CD4-positive, alpha-beta T cell (primary cell): ENCODE measurements at regions not wholly inside any gene's neighbourhood (a gene's known extent, or its start where the extent isn't known, plus 50 kb on each side); places are given as distances from the start of the nearest gene placed in this dataset.

ENCODE experiments used
- ATAC-seq: fragments of 200-7000 bp; cut with Tn5 transposase; one replicate; pipeline ENCODE4 v1.10.0; 2022; ENCODE audit warnings: mild to moderate bottlenecking; ENCODE audit not compliant: poor library complexity
- CTCF ChIA-PET: fragments of 350-600 bp; sonication (Branson Sonifier 250); formaldehyde crosslinking; loops from one replicate; lab custom pipeline; 2021; ENCODE audit warnings: antibody characterized with exemption, inconsistent platforms; lab: Charles Lee
- POLR2A ChIA-PET: fragments of 350-600 bp; sonication (Branson Sonifier 250); formaldehyde crosslinking; loops from one replicate; lab custom pipeline; 2021; ENCODE audit warnings: antibody characterized with exemption, inconsistent platforms; lab: Charles Lee
- DNase-seq, 14 experiments: peaks; one replicate each; pipeline ENCODE4 v3.0.0-alpha.2; 2013 to 2020; ENCODE audit warnings: mixed read lengths in 2 of 14
- H3K27ac ChIP-seq, 2 donors: one replicate each; pipeline versions ENCODE4 v1.5.1 to v1.7.0; 2013; ENCODE audit warnings: low read length in 2 of 2, low read depth in 1 of 2, mild to moderate bottlenecking in 1 of 2
- H3K27me3 ChIP-seq, 2 experiments: 1 replicate in 1 of 2; 2 replicates in 1 of 2; pipeline versions ENCODE4 v1.6.1 to v1.7.0; 2013; ENCODE audit warnings: low read length in 2 of 2, control low read depth in 1 of 2, mild to moderate bottlenecking in 1 of 2, moderate library complexity in 1 of 2; ENCODE audit not compliant: insufficient read depth in 2 of 2, control insufficient read depth in 1 of 2
- H3K36me3 ChIP-seq: one replicate; pipeline ENCODE4 v1.6.1; 2013; ENCODE audit warnings: low read length, control low read depth; ENCODE audit not compliant: insufficient read depth
- H3K4me1 ChIP-seq: one replicate; pipeline ENCODE4 v1.6.1; 2013; ENCODE audit warnings: low read length, control low read depth; ENCODE audit not compliant: insufficient read depth
- H3K4me3 ChIP-seq: one replicate; pipeline ENCODE4 v1.5.1; 2013; ENCODE audit warnings: mild to moderate bottlenecking, low read length, moderate library complexity
- H3K9me3 ChIP-seq, 2 experiments: 1 replicate in 1 of 2; 2 replicates in 1 of 2; pipeline versions ENCODE4 v1.6.1 to v1.7.0; 2013; ENCODE audit warnings: low read length in 2 of 2, mild to moderate bottlenecking in 2 of 2, control low read depth in 1 of 2, moderate library complexity in 1 of 2; ENCODE audit not compliant: control insufficient read depth in 1 of 2, insufficient read depth in 1 of 2
- H3K27ac Mint-ChIP-seq: one replicate; pipeline ENCODE4 v1.8.0; 2020; ENCODE audit warnings: mixed read lengths
- H3K27me3 Mint-ChIP-seq: one replicate; pipeline ENCODE4 v1.8.0; 2021; ENCODE audit warnings: mixed read lengths
- H3K36me3 Mint-ChIP-seq: one replicate; pipeline ENCODE4 v1.8.0; 2021; ENCODE audit warnings: low read depth, mixed read lengths
- H3K4me1 Mint-ChIP-seq: one replicate; pipeline ENCODE4 v1.8.0; 2021; ENCODE audit warnings: low read depth, mixed read lengths
- H3K4me3 Mint-ChIP-seq: one replicate; pipeline ENCODE4 v1.8.0; 2020; ENCODE audit warnings: mild to moderate bottlenecking, mixed read lengths
- H3K9me3 Mint-ChIP-seq: one replicate; pipeline ENCODE4 v1.8.0; 2020; ENCODE audit warnings: mixed read lengths
- intact Hi-C, 2 experiments: fragments of 100-400 bp; cut with DNase I in 1 of 2; cut with micrococcal nuclease in 1 of 2; formaldehyde crosslinking; loops; one replicate each; pipeline versions ENCODE4 v1.15.1 to v1.9.0; 2023 to 2025; cut with DNase I, micrococcal nuclease
- TF ChIP-seq, protein P1 (sequence below): fragments of 200-600 bp; IDR thresholded peaks from one replicate; pipeline ENCODE4 v1.8.0; 2022; ENCODE audit warnings: antibody characterized with exemption, mild to moderate bottlenecking

- Histone ChIP-seq H3K27ac (no peak overlapping the region), H3K9me3 (no peaks in the 10 kb centered on the region), H3K4me1 (no peaks in the 10 kb centered on the region), H3K27me3 (no peaks in the 10 kb centered on the region), H3K36me3 (no peaks in the 10 kb centered on the region), H3K4me3 (no peak overlapping the region)
- no peak overlapping the region for H3K27ac Mint-ChIP-seq
- TF ChIP-seq, protein P1, sequence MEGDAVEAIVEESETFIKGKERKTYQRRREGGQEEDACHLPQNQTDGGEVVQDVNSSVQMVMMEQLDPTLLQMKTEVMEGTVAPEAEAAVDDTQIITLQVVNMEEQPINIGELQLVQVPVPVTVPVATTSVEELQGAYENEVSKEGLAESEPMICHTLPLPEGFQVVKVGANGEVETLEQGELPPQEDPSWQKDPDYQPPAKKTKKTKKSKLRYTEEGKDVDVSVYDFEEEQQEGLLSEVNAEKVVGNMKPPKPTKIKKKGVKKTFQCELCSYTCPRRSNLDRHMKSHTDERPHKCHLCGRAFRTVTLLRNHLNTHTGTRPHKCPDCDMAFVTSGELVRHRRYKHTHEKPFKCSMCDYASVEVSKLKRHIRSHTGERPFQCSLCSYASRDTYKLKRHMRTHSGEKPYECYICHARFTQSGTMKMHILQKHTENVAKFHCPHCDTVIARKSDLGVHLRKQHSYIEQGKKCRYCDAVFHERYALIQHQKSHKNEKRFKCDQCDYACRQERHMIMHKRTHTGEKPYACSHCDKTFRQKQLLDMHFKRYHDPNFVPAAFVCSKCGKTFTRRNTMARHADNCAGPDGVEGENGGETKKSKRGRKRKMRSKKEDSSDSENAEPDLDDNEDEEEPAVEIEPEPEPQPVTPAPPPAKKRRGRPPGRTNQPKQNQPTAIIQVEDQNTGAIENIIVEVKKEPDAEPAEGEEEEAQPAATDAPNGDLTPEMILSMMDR = no peak
- H3K4me1 Mint-ChIP-seq = no peaks in the 10 kb centered on the region
- intact Hi-C loops = no loop called here
- POLR2A ChIA-PET = no interaction called here
- no peak overlapping the region for H3K4me3 Mint-ChIP-seq
- no peaks in the 10 kb centered on the region for H3K27me3 Mint-ChIP-seq
- no peaks in the 10 kb centered on the region for H3K36me3 Mint-ChIP-seq
- no peaks in the 10 kb centered on the region for H3K9me3 Mint-ChIP-seq
- DNase-seq (no peak), ATAC-seq (no peak)
- CTCF ChIA-PET = no interaction called here
These were observed 1069.8 kb downstream of the NLGN4Y start for GRCh38 chrY:15594179-15594578.

DNA sequence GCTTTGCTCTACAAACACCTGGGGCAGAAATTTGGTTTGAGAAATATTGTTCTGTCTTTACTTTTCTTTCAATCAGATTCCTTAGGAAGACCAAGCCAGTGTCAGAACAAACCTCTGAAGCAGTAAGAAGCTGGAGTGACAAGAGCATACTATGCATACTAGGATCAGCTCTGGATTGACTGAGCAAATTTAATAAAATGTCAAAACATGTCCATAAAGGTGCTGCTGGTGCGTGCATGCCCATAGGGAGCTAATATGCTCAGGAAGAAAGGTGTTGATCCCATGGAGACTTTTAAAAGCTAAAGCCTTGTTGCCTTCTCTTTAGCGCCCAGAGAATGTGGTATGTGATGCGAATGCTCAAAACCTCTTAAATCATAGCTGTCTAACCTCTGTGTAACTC, 1076.2 kb downstream of the NLGN4Y start:
- Histone ChIP-seq H3K36me3 (no peaks in the 10 kb centered on the region), H3K9me3 (no peaks in the 10 kb centered on the region), H3K4me1 (no peaks in the 10 kb centered on the region), H3K27me3 (no peaks in the 10 kb centered on the region), H3K4me3 (no peak overlapping the region), H3K27ac (no peak overlapping the region)
- no peak overlapping the region for H3K4me3 Mint-ChIP-seq
- intact Hi-C loops = no loop called here
- H3K27me3 Mint-ChIP-seq = no peaks in the 10 kb centered on the region
- CTCF ChIA-PET = no interaction called here
- no peaks in the 10 kb centered on the region for H3K9me3 Mint-ChIP-seq
- TF ChIP-seq, protein P1 = no peak
- no peak overlapping the region for H3K27ac Mint-ChIP-seq
- POLR2A ChIA-PET = no interaction called here
- H3K36me3 Mint-ChIP-seq = no peaks in the 10 kb centered on the region
- no peaks in the 10 kb centered on the region for H3K4me1 Mint-ChIP-seq
- no peak for ATAC-seq
- no peak for DNase-seq

DNA sequence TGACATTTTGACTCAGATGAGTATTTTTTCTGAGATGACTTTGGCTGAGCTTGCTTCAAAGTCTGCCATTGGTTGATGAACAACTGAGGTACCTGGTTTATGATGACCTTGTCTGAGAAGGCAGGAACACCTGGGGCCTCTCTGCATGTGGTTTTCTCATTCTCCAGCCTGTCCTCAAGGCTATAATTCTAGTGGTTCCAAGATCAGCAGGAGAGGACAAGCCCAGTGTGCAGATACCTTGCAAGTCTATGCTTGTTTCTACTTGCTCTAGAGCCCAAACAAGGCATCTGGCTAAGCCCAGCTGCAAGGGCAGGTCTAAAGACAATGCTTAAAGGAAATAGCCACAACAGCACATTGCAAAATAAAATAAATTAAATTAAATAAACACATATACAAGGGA, 1100.0 kb downstream of the NLGN4Y start:
- ChIA-PET CTCF (no interaction called here), POLR2A (no interaction called here)
- TF ChIP-seq, protein P1 = no peak
- no peaks in the 10 kb centered on the region for H3K9me3 ChIP-seq
- H3K36me3 ChIP-seq = no peaks in the 10 kb centered on the region
- H3K27ac ChIP-seq = no peak overlapping the region
- Mint-ChIP-seq H3K36me3 (no peaks in the 10 kb centered on the region), H3K27me3 (no peaks in the 10 kb centered on the region), H3K4me3 (no peak overlapping the region), H3K27ac (no peak overlapping the region), H3K4me1 (no peaks in the 10 kb centered on the region), H3K9me3 (peaks cover 2% of the 10 kb centered on the region)
- intact Hi-C loops = no loop called here
- H3K4me1 ChIP-seq = no peaks in the 10 kb centered on the region
- ATAC-seq (no peak), DNase-seq (no peak)
- no peak overlapping the region for H3K4me3 ChIP-seq
- H3K27me3 ChIP-seq = no peaks in the 10 kb centered on the region
